Activated T-cell treated with anti-CD3 and anti-CD28 coated beads for 48 hours (primary cell): ENCODE measurements at regions not wholly inside any gene's neighbourhood (a gene's known extent, or its start where the extent isn't known, plus 50 kb on each side); places are given as distances from the start of the nearest gene placed in this dataset.

Experiments
- DNase-seq: peaks from one replicate; pipeline ENCODE4 v3.0.0-alpha.2; 2020; ENCODE audit warnings: low read depth

DNA sequence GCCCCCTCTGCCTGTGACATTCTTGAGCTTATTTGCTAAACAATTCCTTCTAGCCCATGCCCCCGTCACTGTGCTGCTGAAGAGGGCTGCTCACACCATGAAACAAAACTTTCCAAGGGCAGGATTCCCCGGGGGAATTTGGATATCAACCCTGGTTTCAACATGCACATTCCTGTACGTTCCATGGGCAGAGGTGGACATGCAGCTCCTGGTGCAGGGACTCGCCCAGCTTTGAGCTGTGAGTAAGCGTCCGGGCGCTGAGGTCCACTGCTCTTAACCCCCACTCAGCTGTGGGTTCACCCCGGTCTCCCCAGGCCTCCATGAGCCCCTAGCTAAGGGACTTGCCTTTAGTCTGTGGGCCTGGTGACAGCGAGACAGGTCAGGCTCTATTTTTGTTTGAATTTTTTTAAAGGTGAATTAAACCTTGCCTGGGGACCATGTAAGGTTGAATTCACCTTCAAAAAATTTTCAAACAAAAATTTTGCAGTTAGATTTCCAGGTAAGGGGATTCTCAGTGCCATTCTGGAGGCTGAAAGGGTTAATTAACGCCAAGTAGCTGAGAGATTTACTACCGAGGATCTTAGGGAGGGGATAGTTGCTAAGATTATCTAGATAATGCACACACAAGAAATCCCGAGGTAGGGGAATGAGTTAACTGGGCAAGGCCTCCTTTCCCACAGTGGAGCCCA, 70.3 kb upstream of the SLC22A23 start:
- no peak for DNase-seq

GRCh38 chr6:3525915-3526314, 69.1 kb upstream of the SLC22A23 start:
- DNase-seq: no peak

- DNase-seq: no peak
Observed at GRCh38 chr6:3524456-3524855, 67.6 kb upstream of the SLC22A23 start.

DNA sequence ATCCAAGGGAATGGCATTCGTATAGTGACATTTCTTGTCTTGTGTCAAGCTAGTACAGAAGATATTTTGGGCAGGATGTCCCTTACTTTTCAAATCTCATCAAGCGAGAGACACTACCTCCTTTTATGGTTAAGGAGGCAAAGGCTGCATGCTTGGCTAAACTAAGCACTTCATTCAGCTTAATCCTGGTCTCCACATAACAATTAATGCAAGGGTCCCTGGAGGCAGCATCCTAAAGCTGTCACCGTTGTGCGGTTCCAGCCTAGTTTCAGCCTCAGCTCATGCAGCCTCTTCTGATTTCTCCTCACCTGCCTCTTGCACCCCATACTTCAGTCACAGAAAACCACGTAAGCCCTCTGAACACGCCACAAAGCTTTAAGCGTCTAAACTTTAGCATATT, 67.1 kb upstream of the SLC22A23 start:
- no peak for DNase-seq

GRCh38 chr6:3523271-3523670, 66.4 kb upstream of the SLC22A23 start:
- no peak for DNase-seq

DNA sequence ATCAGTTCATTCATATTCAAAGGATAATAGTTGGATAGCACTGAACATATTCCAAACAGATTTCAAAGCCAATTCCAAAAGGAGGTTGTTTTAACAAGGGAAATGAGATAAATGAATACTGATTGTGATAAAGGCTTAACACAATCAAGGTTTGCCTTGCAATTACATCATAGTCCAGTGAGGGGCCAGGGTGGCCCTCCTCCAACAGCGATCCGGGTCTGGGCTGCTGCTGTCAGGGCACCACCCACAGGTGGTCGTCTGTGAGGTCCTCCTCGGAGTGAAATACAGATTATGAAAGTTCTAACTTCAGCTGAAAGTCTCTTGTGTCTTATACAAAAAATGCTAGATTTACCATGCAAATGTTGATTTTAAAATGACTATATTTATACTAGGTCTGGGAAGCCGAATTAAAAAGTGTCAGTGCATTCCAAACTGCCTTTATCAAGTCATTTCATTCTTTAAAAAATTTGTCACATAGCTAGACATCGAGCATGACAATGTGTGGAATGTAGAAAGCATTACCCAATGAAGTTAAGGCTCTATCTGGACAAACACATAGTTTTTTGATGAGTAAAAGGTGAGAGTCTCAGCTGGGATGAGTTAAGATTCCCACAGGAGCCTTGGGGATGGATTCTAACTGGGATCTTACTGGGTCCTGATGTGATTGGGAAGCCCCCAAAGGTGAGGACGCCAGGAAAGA, 65.9 kb upstream of the SLC22A23 start:
- no peak for DNase-seq

DNA sequence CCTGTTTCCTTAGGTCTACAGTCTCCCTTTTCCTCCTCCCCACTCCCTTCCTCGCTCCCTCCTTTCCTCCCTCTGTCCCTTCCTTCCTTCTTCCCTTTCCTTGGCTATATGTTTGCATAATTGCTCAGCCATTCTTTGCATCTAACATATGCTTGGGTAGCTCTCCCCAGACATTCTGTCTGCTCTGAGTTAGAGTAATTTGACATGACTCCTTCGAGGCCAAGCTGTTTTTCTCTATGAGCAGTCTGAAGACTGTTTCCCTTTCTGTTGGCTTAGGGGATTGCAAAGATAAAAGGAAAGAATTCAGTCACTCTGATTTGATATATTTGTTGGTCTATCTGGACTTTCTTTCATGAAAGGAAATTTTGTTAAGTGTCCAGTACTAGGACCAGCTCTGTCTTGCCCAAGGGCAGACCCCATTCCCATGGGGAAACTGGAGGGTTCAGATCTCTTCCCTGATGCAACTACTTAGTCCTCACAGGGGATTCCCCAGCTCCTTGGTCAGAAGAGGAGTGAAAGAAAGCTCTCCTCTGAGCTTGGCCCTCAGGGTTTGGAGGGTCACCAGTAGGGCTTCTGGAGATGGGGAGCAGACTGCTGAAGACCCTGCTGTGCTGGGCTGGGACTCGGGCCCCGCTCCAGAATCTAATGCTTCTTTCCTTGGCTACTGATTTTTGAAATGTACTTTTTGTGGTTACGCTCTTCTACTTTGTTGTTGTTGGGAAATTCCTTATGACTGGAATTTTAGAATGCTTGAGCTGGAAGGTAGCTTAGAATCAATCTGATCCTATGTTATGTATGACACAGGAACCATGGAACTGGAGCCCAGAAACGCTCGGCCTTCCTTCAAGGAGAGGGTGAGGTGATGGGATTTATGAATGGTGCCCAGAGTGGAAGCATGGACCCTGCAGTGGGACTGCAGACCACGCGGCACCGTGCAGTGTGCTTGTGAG, 63.7 kb upstream of the SLC22A23 start:
- DNase-seq: no peak

GRCh38 chr6:3518356-3519190, 61.7 kb upstream of the SLC22A23 start:
- DNase-seq: no peak

DNA sequence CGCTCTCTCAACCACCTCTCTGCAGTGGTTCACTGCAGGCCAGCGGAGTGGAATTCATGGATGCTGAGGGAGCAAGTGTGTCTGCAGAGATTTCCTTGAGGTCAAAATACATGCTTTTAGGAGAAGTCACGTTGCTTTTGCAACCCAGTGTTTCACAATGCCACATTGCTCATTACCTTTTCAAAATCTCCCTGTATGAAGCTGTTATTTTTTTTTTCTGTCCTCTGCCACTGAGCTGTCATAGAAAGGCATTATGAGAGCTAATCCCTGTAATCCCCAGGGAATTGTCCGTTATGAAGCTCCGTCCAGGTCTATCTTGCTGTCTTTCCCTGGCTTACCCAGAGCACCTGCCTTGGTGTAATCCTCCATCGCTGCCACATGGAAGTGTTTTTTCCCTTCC, 60.5 kb upstream of the SLC22A23 start:
- no peak for DNase-seq

DNA sequence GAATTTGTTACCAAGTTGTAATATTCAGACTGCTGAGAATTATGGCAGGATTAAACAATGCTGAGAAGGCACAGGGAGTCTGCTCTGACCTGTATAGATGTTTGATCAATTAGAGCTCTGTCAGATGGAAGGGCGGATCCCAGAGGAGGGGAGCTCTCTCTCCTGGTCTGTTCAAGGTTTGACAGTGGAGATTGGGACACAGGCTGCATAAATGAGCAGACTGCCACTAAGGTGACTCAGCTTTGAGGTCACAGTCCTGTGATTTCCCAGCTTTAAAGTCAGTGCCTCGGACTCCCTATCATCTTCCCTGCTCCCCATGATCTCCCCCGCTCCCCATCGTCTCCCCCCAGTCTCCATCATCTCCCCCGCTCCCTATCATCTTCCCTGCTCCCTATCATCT, 59.2 kb upstream of the SLC22A23 start:
- DNase-seq: no peak

GRCh38 chr6:3515669-3516068, 58.8 kb upstream of the SLC22A23 start:
- no peak for DNase-seq

GRCh38 chr6:3513416-3513815, 56.6 kb upstream of the SLC22A23 start:
- DNase-seq: no peak

- no peak for DNase-seq
Observed at GRCh38 chr6:3512832-3513231, 56.0 kb upstream of the SLC22A23 start.

DNA sequence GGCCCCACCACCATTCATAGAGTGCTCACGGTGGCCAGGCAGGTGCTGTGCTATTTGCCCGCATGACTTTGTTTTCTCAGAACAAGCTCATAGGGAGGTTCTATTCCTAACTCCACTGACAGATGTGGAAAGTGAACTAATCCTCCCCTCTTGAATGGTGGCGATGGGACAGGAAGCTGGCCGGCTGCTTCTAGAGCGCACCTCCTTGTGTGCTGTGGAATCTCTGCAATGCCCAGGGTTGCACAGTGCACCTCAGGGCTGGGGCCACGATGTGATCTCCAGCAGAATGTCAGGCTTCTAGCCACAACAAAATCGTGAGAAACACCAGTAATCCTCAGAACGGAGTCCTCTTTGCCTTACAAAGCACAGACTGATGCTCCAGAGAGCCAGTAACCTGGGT, 53.8 kb upstream of the SLC22A23 start:
- no peak for DNase-seq

GRCh38 chr6:3510178-3510577, 53.3 kb upstream of the SLC22A23 start:
- DNase-seq: no peak

DNA sequence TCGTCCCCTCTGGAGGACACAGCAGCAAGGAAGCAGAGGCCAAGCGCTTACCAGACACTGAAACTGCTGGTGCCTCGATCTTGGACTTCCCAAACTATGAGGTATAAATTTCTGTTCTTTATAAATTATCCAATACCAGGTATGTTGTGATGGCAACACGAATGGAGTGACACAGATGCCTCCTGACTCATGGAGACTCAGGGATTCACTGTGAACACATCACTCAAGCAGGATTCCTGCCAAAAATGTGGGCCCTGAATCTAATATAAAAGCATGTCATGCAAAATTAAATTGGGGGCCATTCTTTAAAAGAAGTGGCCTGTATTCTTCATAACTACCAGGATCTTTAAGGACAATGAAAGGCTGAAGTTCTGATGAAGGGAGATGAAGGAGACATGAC, 52.5 kb upstream of the SLC22A23 start:
- no peak for DNase-seq

DNA sequence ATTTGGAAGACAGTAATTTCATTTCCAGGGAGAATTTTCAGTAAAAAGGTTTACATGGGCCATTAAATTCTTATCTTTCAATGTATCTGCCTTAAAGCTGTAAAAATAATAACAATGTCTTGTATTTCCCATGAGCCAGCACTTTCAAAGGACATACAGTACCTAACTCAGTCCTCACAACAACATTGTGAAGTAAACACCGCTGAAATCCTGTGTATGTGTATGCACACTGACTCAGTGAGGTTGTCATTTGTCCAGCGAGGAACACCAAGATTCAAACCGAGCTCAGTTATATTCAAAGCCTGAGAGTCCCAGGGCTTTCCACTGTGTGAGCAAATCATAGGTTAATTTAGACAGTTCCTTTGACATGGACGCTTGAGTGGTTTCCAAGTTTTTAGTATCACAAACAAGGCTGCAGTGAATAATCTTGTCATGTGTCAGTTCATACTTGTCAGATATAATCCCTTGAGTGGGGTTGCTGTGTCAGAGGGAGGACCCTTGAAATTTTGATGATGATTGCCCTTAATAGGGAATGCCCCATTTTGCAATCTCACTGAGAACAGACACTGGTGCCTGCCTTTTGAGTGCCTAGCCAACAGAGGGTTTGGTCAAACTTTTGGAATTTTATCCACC, 50.0 kb upstream of the SLC22A23 start:
- no peak for DNase-seq
